GM19025 (cell line): ENCODE measurements at regions not wholly inside any gene's neighbourhood (a gene's known extent, or its start where the extent isn't known, plus 50 kb on each side); places are given as distances from the start of the nearest gene placed in this dataset.
"Not testable (repeated sequence)": the region's sequence is repeated elsewhere in the genome, so short reads cannot be mapped to it uniquely, and the experiment has no call there.

Experiments
- ATAC-seq: cut with Tn5 transposase; IDR thresholded peaks from one replicate; pipeline ENCODE4 v1.9.1; 2021; ENCODE audit warnings: mild to moderate bottlenecking, low read depth, moderate library complexity; ENCODE audit not compliant: unreplicated experiment

GRCh38 chr4:9505341-9505740, 61.1 kb downstream of the DEFB131A start:
- not testable (repeated sequence) for ATAC-seq

GRCh38 chr4:9506672-9507071, 62.5 kb downstream of the DEFB131A start:
- not testable (repeated sequence) for ATAC-seq

- not testable (repeated sequence) for ATAC-seq
These were observed 68.7 kb downstream of the DEFB131A start for GRCh38 chr4:9512941-9513340.

GRCh38 chr4:9519631-9520030, 75.4 kb downstream of the DEFB131A start:
- ATAC-seq = not testable (repeated sequence)

GRCh38 chr4:9522903-9523302, 78.7 kb downstream of the DEFB131A start:
- ATAC-seq = not testable (repeated sequence)

- ATAC-seq = not testable (repeated sequence)
These were observed 80.2 kb downstream of the DEFB131A start for GRCh38 chr4:9524406-9524805.

- not testable (repeated sequence) for ATAC-seq
These were observed 88.1 kb downstream of the DEFB131A start for GRCh38 chr4:9532134-9532862.

GRCh38 chr4:9532863-9533192, 88.6 kb downstream of the DEFB131A start:
- ATAC-seq = not testable (repeated sequence)

GRCh38 chr4:9537101-9537500, 92.9 kb downstream of the DEFB131A start:
- ATAC-seq = not testable (repeated sequence)

- not testable (repeated sequence) for ATAC-seq
These were observed 95.8 kb downstream of the DEFB131A start for GRCh38 chr4:9539939-9540520.

- not testable (repeated sequence) for ATAC-seq
These were observed 97.2 kb downstream of the DEFB131A start for GRCh38 chr4:9541388-9541915.

GRCh38 chr4:9544851-9545250, 100.6 kb downstream of the DEFB131A start:
- not testable (repeated sequence) for ATAC-seq

- ATAC-seq = not testable (repeated sequence)
These were observed 103.3 kb downstream of the DEFB131A start for GRCh38 chr4:9547470-9547869.

GRCh38 chr4:9556076-9556475, 111.9 kb downstream of the DEFB131A start:
- not testable (repeated sequence) for ATAC-seq

- not testable (repeated sequence) for ATAC-seq
These were observed 133.7 kb downstream of the DEFB131A start for GRCh38 chr4:9577869-9578268.

- ATAC-seq = not testable (repeated sequence)
These were observed 138.7 kb downstream of the DEFB131A start for GRCh38 chr4:9582880-9583279.

GRCh38 chr4:9592010-9592409, 147.8 kb downstream of the DEFB131A start:
- no peak for ATAC-seq

- no peak for ATAC-seq
These were observed 150.7 kb downstream of the DEFB131A start for GRCh38 chr4:9594948-9595347.

- not testable (repeated sequence) for ATAC-seq
These were observed 151.3 kb downstream of the DEFB131A start for GRCh38 chr4:9595531-9595930.

GRCh38 chr4:9599266-9599665, 155.1 kb downstream of the DEFB131A start:
- no peak for ATAC-seq

- no peak for ATAC-seq
These were observed 156.0 kb downstream of the DEFB131A start for GRCh38 chr4:9600246-9600645.

GRCh38 chr4:9602389-9602914, 158.2 kb downstream of the DEFB131A start:
- ATAC-seq = no peak
